22Rv1 (cell line): ENCODE measurements at regions not wholly inside any gene's neighbourhood (a gene's known extent, or its start where the extent isn't known, plus 50 kb on each side); places are given as distances from the start of the nearest gene placed in this dataset.

ENCODE experiments used
- H3K27ac ChIP-seq: fragments of 450-650 bp; 2 replicates; pipeline ENCODE4 v1.5.1; 2017
- CTCF ChIP-seq: fragments of 450-650 bp; IDR thresholded peaks from 2 replicates; pipeline ENCODE4 v1.5.1; 2017; ENCODE audit warnings: mild to moderate bottlenecking
- ZFX ChIP-seq: fragments of 450-650 bp; IDR thresholded peaks from 2 replicates; pipeline ENCODE4 v1.6.1; 2017; ENCODE audit warnings: antibody characterized with exemption, borderline replicate concordance

GRCh38 chr10:55358539-55358938 is 557.5 kb upstream of the PCDH15 start:
- no peak overlapping the region for H3K27ac ChIP-seq
- TF ChIP-seq CTCF (no peak), ZFX (no peak)

GRCh38 chr10:55353414-55353813 is 552.4 kb upstream of the PCDH15 start:
- TF ChIP-seq CTCF = no peak
- no peak for TF ChIP-seq ZFX
- H3K27ac ChIP-seq = no peak overlapping the region

- TF ChIP-seq CTCF = no peak
- no peak for TF ChIP-seq ZFX
- no peak overlapping the region for H3K27ac ChIP-seq
Measured at GRCh38 chr10:55351431-55351830, 550.4 kb upstream of the PCDH15 start.

- TF ChIP-seq CTCF (no peak), ZFX (no peak)
- no peak overlapping the region for H3K27ac ChIP-seq
Measured at GRCh38 chr10:55348534-55348933, 547.5 kb upstream of the PCDH15 start.

- TF ChIP-seq CTCF (no peak), ZFX (no peak)
- H3K27ac ChIP-seq = no peak overlapping the region
Measured at GRCh38 chr10:55330486-55330885, 529.5 kb upstream of the PCDH15 start.

- H3K27ac ChIP-seq = no peak overlapping the region
- TF ChIP-seq ZFX = no peak
- TF ChIP-seq CTCF = no peak
Measured at GRCh38 chr10:55329796-55330195, 528.8 kb upstream of the PCDH15 start.

- H3K27ac ChIP-seq = no peak overlapping the region
- TF ChIP-seq CTCF (no peak), ZFX (no peak)
Measured at GRCh38 chr10:55320187-55320700, 519.2 kb upstream of the PCDH15 start.
